H54 (cell line): ENCODE measurements at regions not wholly inside any gene's neighbourhood (a gene's known extent, or its start where the extent isn't known, plus 50 kb on each side); places are given as distances from the start of the nearest gene placed in this dataset.
A peak's percentile ranks its signal among the peaks of the same experiment; 100 is the strongest.
"Not testable (repeated sequence)": the region's sequence is repeated elsewhere in the genome, so short reads cannot be mapped to it uniquely, and the experiment has no call there.

ENCODE experiments used
- DNase-seq: peaks from one replicate; pipeline ENCODE4 v3.0.0; 2011; ENCODE audit warnings: low spot score, mixed read lengths; ENCODE audit not compliant: insufficient read length
- FAIRE-seq: peaks from 3 replicates; lab custom pipeline; 2011; peaks lifted over from hg19 to GRCh38; lab: Jason Lieb, UNC
- POLR2A ChIP-seq: IDR thresholded peaks from 2 replicates; pipeline ENCODE4 v1.6.1; 2011; ENCODE audit warnings: low read depth, mild to moderate bottlenecking, low read length

GRCh38 chr9:13032585-13032984 lies 246.9 kb downstream of the MPDZ start:
- FAIRE-seq, result no peak
- TF ChIP-seq POLR2A, result no peak
- no peak for DNase-seq

DNA sequence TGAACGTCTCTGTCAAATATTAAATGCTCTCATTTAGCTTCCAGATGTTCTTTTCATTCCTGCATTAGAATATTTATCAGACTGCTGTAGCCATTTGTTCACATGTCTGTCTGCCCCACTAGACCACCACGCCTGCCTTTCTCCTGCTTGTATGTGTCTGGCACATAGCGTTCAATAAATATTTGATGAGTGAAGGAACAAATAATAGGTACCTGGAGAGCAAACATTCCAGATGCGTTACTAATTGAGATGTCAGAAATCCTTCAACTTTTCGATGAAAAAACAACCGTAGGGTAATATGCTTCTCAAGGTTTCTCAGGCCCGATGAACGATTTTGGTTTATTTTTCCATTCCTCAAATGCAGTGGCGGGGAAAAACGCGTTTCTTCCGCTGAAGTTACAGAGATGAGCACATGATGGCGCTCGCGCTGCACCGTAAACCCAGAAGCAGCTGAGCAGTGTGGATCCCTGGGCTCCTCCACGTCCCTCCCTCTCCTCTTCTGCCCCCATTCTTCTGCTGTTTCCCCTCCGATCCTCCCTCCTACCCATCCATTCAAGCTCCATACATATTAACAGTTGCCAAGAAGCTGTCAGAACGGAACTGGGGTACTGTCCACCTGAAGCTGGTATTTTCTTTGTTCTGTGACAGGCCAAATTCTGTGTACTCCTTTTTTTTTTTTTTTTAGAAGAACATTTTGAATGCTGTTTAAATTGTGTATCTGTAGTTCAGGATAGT lies 245.4 kb downstream of the MPDZ start:
- peak; percentile 98 for FAIRE-seq
- TF ChIP-seq POLR2A, result no peak
- DNase-seq, result peak; percentile 35

DNA sequence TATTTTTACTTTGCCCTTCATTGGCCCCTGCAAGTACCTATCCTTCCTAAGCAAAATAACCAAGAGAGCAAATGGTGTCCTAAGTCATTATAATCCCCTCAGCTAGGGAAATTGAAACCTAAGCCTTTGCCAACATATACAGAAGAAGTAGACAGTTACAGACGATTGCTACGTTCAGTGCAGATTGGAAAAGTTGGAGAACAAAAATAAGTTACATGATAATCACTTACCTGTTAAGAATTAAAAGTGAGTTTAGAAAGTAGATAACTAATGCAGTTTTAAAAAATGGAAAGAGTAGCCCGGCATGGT lies 244.8 kb downstream of the MPDZ start:
- FAIRE-seq (no peak), DNase-seq (no peak)
- no peak for TF ChIP-seq POLR2A

- FAIRE-seq (no peak), DNase-seq (no peak)
- no peak for TF ChIP-seq POLR2A
Observed at GRCh38 chr9:13035822-13036221, 243.7 kb downstream of the MPDZ start.

DNA sequence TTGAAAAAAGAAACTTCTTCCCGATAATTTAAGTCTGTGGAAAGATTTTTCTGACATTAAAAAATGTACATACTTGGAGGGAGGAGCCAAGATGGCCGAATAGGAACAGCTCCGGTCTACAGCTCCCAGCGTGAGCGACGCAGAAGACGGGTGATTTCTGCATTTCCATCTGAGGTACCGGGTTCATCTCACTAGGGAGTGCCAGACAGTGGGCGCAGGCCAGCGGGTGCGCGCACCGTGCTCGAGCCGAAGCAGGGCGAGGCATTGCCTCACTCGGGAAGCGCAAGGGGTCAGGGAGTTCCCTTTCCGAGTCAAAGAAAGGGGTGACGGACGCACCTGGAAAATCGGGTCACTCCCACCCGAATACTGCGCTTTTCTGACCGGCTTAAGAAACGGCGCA lies 241.7 kb downstream of the MPDZ start:
- FAIRE-seq, result not testable (repeated sequence)

DNA sequence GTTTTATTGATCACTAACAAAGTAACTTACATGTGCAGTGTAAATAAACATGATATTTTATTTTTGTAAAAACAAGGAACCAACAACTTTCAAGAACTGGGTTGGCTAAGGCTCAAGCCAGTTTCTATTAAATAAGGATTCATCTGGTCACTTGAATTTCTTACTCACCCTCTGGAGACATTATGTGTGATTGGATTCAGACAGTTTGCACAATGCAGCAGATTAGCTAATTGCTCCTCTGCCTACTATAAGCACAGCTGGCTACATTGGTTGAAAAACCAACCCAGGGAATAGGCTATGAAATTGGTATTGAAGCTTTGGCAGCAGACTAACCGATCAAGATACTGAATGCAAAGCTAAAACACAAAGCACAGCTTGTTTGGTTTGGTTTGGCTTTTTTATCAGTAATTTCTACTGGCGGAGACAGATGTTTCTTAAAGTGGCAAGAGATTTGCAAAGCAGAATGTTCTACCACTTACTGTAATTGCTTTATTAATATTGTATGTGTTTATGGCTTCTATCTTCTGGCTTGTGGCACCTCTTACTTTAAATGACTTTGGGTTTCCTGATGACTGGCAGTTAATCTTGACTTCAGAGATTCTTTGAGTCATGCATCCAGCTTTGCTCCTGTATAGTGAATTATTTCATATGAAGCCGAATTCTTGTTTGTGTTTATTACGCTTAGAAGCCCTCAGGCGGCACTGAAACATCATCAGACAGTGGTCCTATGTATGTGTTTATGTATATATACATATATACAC lies 231.5 kb downstream of the MPDZ start:
- no peak for TF ChIP-seq POLR2A
- no peak for FAIRE-seq
- DNase-seq, result no peak

More for the DNA sequence above, 241.7 kb downstream of the MPDZ start:
- DNase-seq, result not testable (repeated sequence)

DNA sequence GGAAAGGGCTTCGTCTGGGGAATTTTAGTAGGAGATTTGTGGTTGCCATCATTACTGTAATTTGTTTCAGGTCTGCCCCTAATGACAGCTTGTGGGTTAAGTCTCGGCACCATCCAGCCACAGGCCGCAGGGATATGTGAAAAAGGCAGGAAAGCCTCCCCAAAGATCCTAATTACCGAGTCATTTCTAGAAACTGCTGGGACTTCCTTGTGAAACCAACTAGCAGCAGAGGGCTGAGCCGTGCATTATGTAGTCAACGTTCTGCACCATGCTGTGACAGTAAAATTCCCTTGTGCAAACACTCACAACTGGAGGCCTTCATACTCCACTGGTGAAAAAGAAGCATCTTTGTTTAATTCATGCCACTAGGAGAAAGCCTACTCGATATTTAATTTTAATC lies 230.3 kb downstream of the MPDZ start:
- no peak for TF ChIP-seq POLR2A
- FAIRE-seq (no peak), DNase-seq (no peak)

GRCh38 chr9:13053504-13053903 lies 226.0 kb downstream of the MPDZ start:
- TF ChIP-seq POLR2A, result no peak
- FAIRE-seq (no peak), DNase-seq (no peak)

DNA sequence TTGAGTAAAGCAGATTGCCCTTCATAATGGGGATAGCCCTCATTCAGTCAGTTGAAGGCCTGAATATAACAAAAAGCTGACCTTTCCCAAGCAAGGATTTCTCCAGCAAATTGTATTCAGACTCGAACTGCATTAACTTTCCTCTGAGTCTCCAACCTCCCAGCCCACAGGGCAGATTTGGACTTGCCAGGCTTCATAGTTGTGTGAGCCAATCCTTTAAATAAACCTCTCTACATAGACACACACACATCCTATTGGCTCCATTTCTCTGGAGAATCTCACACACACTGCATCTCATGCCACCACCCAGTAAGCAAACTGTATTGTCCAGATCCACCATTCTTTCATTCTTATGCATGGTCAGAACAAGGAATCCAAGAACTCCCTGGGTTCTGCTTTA lies 225.1 kb downstream of the MPDZ start:
- DNase-seq (no peak), FAIRE-seq (no peak)
- no peak for TF ChIP-seq POLR2A
